ENCODE measurements at regions not wholly inside any gene's neighbourhood (a gene's known extent, or its start where the extent isn't known, plus 50 kb on each side); places are given as distances from the start of the nearest gene placed in this dataset.

DNA sequence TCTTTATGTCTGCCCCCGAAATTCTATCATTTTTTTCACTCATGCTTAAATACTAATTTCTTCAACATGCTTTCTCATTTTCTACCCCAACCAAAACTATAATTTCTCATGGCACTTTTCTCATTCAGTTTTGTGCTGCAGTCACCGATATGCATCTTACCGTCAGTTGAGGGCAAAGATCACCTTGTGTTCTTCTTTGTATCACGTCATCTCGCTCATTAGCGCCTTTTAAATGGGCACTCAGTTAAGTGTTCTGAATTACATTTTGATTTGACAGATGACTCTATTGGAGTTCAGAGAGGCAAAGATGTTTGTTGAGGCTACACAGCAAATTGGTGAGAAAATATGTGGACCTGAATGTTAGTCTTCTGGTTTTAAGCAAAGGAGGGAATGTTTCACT is 211.7 kb upstream of the GLRA1 start (continued):
- TF ChIP-seq EZH2 (IDR thresholded peaks at IDR 0.05; ENCODE audit: borderline replicate concordance, control insufficient read depth, low read depth, low read length) = no peak
- TF ChIP-seq TARDBP (IDR thresholded peaks at IDR 0.05; ENCODE audit: borderline replicate concordance) = no peak
- no peak for TF ChIP-seq ZNF622 (IDR thresholded peaks at IDR 0.05)
- TF ChIP-seq NR2C2 (IDR thresholded peaks at IDR 0.05; ENCODE audit: borderline replicate concordance, control insufficient read depth, insufficient read length, low read depth) = no peak
- TF ChIP-seq ELK1 (IDR thresholded peaks at IDR 0.05; ENCODE audit: low read depth, low read length) = no peak

DNA sequence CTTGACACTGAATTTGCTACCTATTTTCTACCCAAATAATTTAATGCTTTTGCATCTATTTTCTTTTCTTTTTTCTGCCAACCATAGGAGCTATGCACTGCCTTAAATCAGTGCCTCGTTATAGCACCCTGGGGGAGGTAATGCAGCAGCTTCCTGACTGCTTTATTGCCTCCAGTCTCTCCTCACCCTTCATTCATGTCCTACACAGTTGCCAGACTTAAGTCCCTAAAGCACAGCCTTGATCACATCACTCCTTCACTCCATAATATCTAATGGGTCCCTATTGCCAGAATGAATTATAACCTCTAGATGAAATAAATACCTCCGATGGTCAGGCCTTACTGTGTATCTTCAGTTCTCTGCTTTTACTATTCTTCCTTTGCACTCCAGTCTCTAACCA is 211.2 kb upstream of the GLRA1 start:
- ChIA-PET CTCF (interaction anchor here (1.2 kb wide), 1 partner anchor 214 kb away, joined by 5 read pairs; no protein-coding TSS in a partner anchor), POLR2A (no interaction called here), SMC1A (ENCODE audit: uncharacterized antibody, unreplicated experiment) (interaction anchor here (1.1 kb wide), 1 partner anchor 310 kb away, joined by 4 read pairs; no protein-coding TSS in a partner anchor), RAD21 (ENCODE audit: unreplicated experiment) (no interaction called here)
- Histone ChIP-seq H3K27me3 (replicated peaks in 1 of 2; ENCODE audit: control insufficient read depth in 2 of 2, insufficient read depth in 2 of 2, low read length in 1 of 2) (no peaks in the 10 kb centered on the region; a peak in 1 of 4 replicates), H3K4me3 (no peak overlapping the region), H2AFZ (ENCODE audit: control insufficient read depth, low read depth, low read length) (no peak overlapping the region), H3K27ac (ENCODE audit: control insufficient read depth, insufficient read depth) (no peak overlapping the region), H3K36me3 (ENCODE audit: control insufficient read depth in 2 of 2, insufficient read depth in 2 of 2, low read length in 1 of 2) (no peaks in the 10 kb centered on the region), H3K9ac (ENCODE audit: control insufficient read depth, insufficient read depth, low read length) (no peak overlapping the region), H3K4me1 (ENCODE audit: control insufficient read depth, insufficient read depth, low read length) (no peaks in the 10 kb centered on the region), H4K20me1 (ENCODE audit: control insufficient read depth, insufficient read depth) (no peaks in the 10 kb centered on the region), H3K4me2 (ENCODE audit: control insufficient read depth, insufficient read depth) (no peak overlapping the region), H3K79me2 (ENCODE audit: control insufficient read depth, insufficient read depth, low read length) (no peaks in the 10 kb centered on the region), H3K9me3 (replicated peaks; ENCODE audit: control insufficient read depth, insufficient read depth, low read length) (no peaks in the 10 kb centered on the region)
- WGBS (ENCODE audit: insufficient coverage, insufficient replicate concordance, low lambda C conversion rate, missing lambda C conversion rate) = 36% methylated on average over 2 of the region's 2 CpGs
- no TSS peak for BruUV-seq (replicated peaks)
- ATAC-seq (no peak), FAIRE-seq (no peak), DNase-seq (ENCODE audit: low read depth, low spot score) (no peak)
- in situ Hi-C loops (cut with MboI) = no loop called here
- intact Hi-C loops (cut with micrococcal nuclease; ENCODE audit: unreplicated experiment) = no loop called here
- TF ChIP-seq RBBP5 (conservative IDR thresholded peaks at IDR 0.05) (no peak), ZNF274 (IDR thresholded peaks at IDR 0.05; ENCODE audit: insufficient read depth, insufficient read length) (no peak), ZBTB33 (IDR thresholded peaks at IDR 0.05) (no peak), RFX5 (IDR thresholded peaks at IDR 0.05; ENCODE audit: low read depth, low read length) (no peak), IKZF2 (IDR thresholded peaks at IDR 0.05) (no peak), E2F8 (IDR thresholded peaks at IDR 0.05; ENCODE audit: low read depth, partially characterized antibody) (no peak), CEBPZ (IDR thresholded peaks at IDR 0.05; ENCODE audit: low read depth, low read length) (no peak), HSF1 (IDR thresholded peaks at IDR 0.05; ENCODE audit: low read depth, low read length) (no peak)
